ENCODE measurements at regions not wholly inside any gene's neighbourhood (a gene's known extent, or its start where the extent isn't known, plus 50 kb on each side); places are given as distances from the start of the nearest gene placed in this dataset.
"Not testable (repeated sequence)": the region's sequence is repeated elsewhere in the genome, so short reads cannot be mapped to it uniquely, and the experiment has no call there.

DNA sequence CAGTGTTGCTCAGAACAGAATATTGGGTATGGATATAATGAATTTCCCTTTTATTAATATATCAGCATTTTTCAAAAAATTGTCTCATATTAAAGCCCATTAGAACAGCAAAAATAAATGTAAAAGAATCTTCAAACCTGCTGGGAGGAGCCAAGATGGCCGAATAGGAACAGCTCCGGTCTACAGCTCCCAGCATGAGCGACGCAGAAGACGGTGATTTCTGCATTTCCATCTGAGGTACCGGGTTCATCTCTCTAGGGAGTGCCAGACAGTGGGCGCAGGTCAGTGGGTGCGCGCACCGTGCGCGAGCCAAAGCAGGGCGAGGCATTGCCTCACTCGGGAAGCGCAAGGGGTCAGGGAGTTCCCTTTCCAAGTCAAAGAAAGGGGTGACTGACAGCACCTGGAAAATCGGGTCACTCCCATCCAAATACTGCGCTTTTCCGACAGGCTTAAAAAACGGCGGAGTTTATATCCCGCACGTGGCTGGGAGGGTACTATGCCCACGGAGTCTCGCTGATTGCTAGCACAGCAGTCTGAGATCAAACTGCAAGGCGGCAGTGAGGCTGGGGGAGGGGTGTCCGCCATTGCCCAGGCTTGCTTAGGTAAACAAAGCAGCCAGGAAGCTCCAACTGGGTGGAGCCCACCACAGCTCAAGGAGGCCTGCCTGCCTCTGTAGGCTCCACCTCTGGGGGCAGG is 816.8 kb downstream of the TTLL7 start:
- TF ChIP-seq, protein P1, sequence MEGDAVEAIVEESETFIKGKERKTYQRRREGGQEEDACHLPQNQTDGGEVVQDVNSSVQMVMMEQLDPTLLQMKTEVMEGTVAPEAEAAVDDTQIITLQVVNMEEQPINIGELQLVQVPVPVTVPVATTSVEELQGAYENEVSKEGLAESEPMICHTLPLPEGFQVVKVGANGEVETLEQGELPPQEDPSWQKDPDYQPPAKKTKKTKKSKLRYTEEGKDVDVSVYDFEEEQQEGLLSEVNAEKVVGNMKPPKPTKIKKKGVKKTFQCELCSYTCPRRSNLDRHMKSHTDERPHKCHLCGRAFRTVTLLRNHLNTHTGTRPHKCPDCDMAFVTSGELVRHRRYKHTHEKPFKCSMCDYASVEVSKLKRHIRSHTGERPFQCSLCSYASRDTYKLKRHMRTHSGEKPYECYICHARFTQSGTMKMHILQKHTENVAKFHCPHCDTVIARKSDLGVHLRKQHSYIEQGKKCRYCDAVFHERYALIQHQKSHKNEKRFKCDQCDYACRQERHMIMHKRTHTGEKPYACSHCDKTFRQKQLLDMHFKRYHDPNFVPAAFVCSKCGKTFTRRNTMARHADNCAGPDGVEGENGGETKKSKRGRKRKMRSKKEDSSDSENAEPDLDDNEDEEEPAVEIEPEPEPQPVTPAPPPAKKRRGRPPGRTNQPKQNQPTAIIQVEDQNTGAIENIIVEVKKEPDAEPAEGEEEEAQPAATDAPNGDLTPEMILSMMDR (IDR thresholded peaks at IDR 0.05): not testable (repeated sequence)
- not testable (repeated sequence) for TF ChIP-seq POLR2AphosphoS5 (IDR thresholded peaks at IDR 0.05); POLR2A (IDR thresholded peaks at IDR 0.05; ENCODE audit: low read depth); EP300 (IDR thresholded peaks at IDR 0.05)
